Gastrocnemius medialis (tissue), 4 donors: ENCODE measurements at regions not wholly inside any gene's neighbourhood (a gene's known extent, or its start where the extent isn't known, plus 50 kb on each side); places are given as distances from the start of the nearest gene placed in this dataset.

Experiments
- POLR2A ChIP-seq, 2 donors: fragments of 450-650 bp; IDR thresholded peaks; one replicate each; pipeline ENCODE4 v1.6.1; 2017; ENCODE audit warnings: antibody characterized with exemption in 2 of 2, mild to moderate bottlenecking in 2 of 2, moderate library complexity in 2 of 2
- TF ChIP-seq, protein P1 (sequence below), 5 experiments: fragments of 450-650 bp in 3 of 5; fragments of 200-600 bp in 2 of 5; sonication (generic) in 2 of 5; IDR thresholded peaks in 4 of 5; conservative IDR thresholded peaks in 1 of 5; 1 replicate in 4 of 5; 2 replicates in 1 of 5; pipeline ENCODE4 v1.5.1; 2016 to 2019; ENCODE audit warnings: antibody characterized with exemption in 5 of 5, mild to moderate bottlenecking in 3 of 5, moderate library complexity in 3 of 5

- no peak for TF ChIP-seq POLR2A (IDR thresholded peaks at IDR 0.05)
- TF ChIP-seq, protein P1, sequence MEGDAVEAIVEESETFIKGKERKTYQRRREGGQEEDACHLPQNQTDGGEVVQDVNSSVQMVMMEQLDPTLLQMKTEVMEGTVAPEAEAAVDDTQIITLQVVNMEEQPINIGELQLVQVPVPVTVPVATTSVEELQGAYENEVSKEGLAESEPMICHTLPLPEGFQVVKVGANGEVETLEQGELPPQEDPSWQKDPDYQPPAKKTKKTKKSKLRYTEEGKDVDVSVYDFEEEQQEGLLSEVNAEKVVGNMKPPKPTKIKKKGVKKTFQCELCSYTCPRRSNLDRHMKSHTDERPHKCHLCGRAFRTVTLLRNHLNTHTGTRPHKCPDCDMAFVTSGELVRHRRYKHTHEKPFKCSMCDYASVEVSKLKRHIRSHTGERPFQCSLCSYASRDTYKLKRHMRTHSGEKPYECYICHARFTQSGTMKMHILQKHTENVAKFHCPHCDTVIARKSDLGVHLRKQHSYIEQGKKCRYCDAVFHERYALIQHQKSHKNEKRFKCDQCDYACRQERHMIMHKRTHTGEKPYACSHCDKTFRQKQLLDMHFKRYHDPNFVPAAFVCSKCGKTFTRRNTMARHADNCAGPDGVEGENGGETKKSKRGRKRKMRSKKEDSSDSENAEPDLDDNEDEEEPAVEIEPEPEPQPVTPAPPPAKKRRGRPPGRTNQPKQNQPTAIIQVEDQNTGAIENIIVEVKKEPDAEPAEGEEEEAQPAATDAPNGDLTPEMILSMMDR (IDR thresholded peaks at IDR 0.05 in 4 of 5, conservative IDR thresholded peaks at IDR 0.05 in 1 of 5) = no peak
Measured at GRCh38 chr13:109940637-109941036, 154.3 kb upstream of the IRS2 start.
